ENCODE measurements at regions not wholly inside any gene's neighbourhood (a gene's known extent, or its start where the extent isn't known, plus 50 kb on each side); places are given as distances from the start of the nearest gene placed in this dataset.

- no peak overlapping the region for H3K27ac ChIP-seq
- WGBS = 94% methylated on average over 11 of the region's 11 CpGs
- no peak overlapping the region for H3K4me3 ChIP-seq
- TF ChIP-seq POLR2A (IDR thresholded peaks at IDR 0.05) (no peak), CTCF (IDR thresholded peaks at IDR 0.05) (no peak), POLR2AphosphoS5 (IDR thresholded peaks at IDR 0.05) (no peak)
- DNase-seq (ENCODE audit: low spot score) = no peak
- no peaks in the 10 kb centered on the region for H3K36me3 ChIP-seq
- H3K27me3 ChIP-seq (replicated peaks; ENCODE audit: insufficient read depth) = no peaks in the 10 kb centered on the region
- intact Hi-C loops (cut with DNase I) = no loop called here
- no peaks in the 10 kb centered on the region for H3K9me3 ChIP-seq
- peaks cover 11% of the 10 kb centered on the region for H3K4me1 ChIP-seq (replicated peaks)
These were observed 59.5 kb upstream of the PNMA1 start for GRCh38 chr14:73773441-73774240.

GRCh38 chr14:73771848-73772638 is 57.9 kb upstream of the PNMA1 start:
- H3K9me3 ChIP-seq = no peaks in the 10 kb centered on the region
- intact Hi-C loops (cut with DNase I) = no loop called here
- DNase-seq (ENCODE audit: low spot score) = peak; percentile 45

GRCh38 chr14:73770977-73771847 is 57.0 kb upstream of the PNMA1 start:
- intact Hi-C loops (cut with DNase I) = no loop called here
- H3K9me3 ChIP-seq = no peaks in the 10 kb centered on the region

More at GRCh38 chr14:73771848-73772638, 57.9 kb upstream of the PNMA1 start:
- Histone ChIP-seq H3K4me3 (no peak overlapping the region), H3K4me1 (replicated peaks) (peaks cover 11% of the 10 kb centered on the region), H3K36me3 (no peaks in the 10 kb centered on the region), H3K27ac (peak overlapping the region; percentile 38 to 50), H3K27me3 (replicated peaks; ENCODE audit: insufficient read depth) (no peaks in the 10 kb centered on the region)
- TF ChIP-seq POLR2AphosphoS5 (IDR thresholded peaks at IDR 0.05) = peak; percentile 23
- no peak for TF ChIP-seq CTCF (IDR thresholded peaks at IDR 0.05)
- TF ChIP-seq POLR2A (IDR thresholded peaks at IDR 0.05) = no peak
- 4% methylated on average over 7 of the region's 7 CpGs for WGBS

GRCh38 chr14:73768107-73768506 is 53.9 kb upstream of the PNMA1 start:
- no peaks in the 10 kb centered on the region for H3K27me3 ChIP-seq (replicated peaks; ENCODE audit: insufficient read depth)
- H3K4me3 ChIP-seq = no peak overlapping the region
- DNase-seq (ENCODE audit: low spot score) = no peak
- H3K27ac ChIP-seq = no peak overlapping the region
- H3K4me1 ChIP-seq (replicated peaks) = peaks cover 30% of the 10 kb centered on the region
- H3K9me3 ChIP-seq = no peaks in the 10 kb centered on the region
- WGBS = 92% methylated on average over 4 of the region's 4 CpGs
- intact Hi-C loops (cut with DNase I) = no loop called here
- H3K36me3 ChIP-seq = no peaks in the 10 kb centered on the region
- no peak for TF ChIP-seq POLR2AphosphoS5 (IDR thresholded peaks at IDR 0.05)
- TF ChIP-seq POLR2A (IDR thresholded peaks at IDR 0.05) = no peak
- no peak for TF ChIP-seq CTCF (IDR thresholded peaks at IDR 0.05)

More at GRCh38 chr14:73770977-73771847, 57.0 kb upstream of the PNMA1 start:
- Histone ChIP-seq H3K4me1 (replicated peaks) (peaks cover 11% of the 10 kb centered on the region), H3K27ac (peak overlapping the region; percentile 38 to 50), H3K27me3 (replicated peaks; ENCODE audit: insufficient read depth) (no peaks in the 10 kb centered on the region), H3K36me3 (no peaks in the 10 kb centered on the region), H3K4me3 (no peak overlapping the region)
- 49% methylated on average over 17 of the region's 18 CpGs for WGBS
- DNase-seq (ENCODE audit: low spot score) = no peak
- TF ChIP-seq POLR2AphosphoS5 (IDR thresholded peaks at IDR 0.05) (no peak), CTCF (IDR thresholded peaks at IDR 0.05) (no peak), POLR2A (IDR thresholded peaks at IDR 0.05) (no peak)

All from prostate gland (tissue), 2 donors.